COLO668 (cell line): ENCODE measurements at regions not wholly inside any gene's neighbourhood (a gene's known extent, or its start where the extent isn't known, plus 50 kb on each side); places are given as distances from the start of the nearest gene placed in this dataset.

ENCODE experiments used
- DNase-seq: peaks from one replicate; lab custom pipeline; 2025; ENCODE audit not compliant: unreplicated experiment; lab: John Stamatoyannopoulos, UW

DNA sequence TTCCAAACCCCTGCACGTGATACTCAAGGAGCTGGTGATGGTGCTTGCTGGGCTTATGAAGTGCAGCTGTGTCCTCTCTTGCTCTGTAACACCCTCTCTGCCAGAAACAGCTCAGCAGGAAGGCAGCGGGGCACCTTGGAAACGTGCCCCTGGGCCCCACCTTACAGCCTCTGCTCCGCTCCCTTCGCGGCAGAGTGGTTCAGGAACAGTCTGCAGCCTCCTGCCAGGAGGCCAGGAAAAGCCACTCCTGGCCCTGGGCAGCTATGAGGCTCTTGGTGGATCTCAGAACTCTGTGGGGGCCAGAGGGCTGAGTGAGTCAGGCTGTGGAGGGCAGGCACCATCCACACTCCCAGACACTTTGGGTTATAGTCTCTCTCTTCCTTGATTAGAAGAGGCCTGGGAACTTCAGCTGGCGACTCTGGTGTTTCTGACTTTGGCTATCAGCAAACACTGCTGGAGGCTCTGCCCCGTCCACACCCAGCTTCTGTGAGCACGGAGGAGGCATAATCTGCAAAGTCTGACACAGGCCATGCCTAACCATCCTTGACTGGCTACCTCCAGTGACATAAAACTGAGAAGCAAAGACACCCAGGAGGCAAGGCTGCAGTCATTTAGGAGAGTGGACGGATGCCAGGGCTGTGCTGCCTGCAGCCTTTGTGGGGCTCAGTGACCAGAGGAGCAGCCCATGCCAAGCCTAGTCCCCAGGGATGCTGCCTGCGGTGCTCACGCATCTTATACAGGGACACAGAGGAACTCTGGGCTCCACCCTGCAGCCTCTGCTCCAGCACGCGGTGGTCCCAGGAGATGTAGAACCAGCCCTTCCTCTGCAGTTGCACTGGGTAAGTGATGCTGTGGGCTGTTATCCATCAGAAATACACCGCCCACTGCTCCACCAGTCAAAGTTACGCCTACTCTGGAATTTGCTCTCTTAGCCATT, 65.3 kb downstream of the METRNL start:
- DNase-seq: no peak

DNA sequence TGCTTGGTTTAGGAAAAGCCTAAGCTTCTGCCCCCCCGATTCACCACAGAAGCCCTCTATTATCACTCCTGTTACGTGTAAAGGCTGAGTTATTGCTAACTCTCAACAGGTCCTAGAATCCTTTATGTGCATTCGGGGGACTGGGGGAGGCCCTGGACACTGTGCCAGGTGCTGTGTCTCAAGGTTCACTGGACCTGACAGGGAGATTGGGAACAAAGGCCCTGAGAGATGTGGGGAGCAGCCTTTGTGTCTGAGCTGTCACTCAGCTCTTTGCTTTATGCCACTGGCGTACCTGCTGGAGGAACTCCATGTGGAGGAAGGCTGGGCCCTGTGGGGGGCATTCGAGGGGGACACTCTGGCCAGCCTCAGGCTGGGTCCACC, 65.9 kb downstream of the METRNL start:
- DNase-seq: no peak

DNA sequence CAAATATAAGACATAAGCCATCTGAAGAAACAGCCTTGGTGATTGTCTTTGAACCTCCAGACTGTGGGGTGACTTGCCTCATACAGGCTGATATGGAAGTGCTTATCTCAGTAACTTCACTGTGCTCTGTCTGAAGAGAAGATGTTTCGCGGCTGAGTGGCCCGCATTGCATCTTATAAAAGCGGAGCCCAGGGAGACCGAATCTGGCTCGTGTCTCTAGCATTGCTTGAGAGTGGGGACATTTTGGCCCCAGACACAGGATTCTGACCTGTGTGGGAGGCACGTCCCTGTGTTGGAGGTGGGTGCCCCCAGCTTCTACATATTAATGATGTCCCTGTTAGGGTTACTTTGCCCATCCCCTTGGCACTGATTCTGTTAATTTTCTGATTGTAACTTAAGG, 66.4 kb downstream of the METRNL start:
- DNase-seq: no peak

DNA sequence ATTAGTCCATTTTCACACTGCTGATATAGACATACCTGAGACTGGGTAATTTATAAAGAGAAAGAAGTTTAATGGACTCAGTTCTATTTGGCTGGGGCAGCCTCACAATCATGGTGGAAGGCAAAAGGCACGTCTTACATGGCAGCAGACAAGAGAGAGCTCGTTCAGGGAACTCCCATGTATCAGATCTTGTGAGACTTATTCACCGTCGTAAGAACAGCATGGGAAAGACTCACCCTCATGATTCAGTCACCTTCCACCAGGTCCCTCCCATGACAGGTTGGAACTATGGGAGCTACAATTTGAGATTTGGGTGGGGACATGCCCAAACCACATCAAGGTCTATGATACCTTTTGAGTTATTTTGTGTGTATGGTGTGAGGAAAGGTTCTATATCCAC, 66.9 kb downstream of the METRNL start:
- no peak for DNase-seq

DNA sequence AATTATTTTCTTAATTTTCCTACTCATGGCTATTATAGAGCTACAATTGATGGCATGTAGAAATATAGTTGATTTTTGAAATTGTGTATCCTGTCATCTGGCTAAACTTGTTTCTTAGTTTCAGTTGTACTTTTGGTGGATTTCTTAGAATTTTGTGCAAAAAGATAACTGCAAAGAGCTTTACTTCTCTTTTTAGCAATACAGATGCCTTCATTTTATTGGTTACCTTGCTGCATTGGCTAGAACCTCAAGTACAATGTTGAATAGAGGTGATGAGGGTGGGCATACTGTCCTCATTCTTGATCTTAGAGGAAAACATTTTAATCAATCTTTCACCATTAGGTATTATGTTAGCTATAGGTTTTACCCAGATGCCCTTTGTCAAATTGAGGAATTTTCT, 67.9 kb downstream of the METRNL start:
- DNase-seq: no peak

DNA sequence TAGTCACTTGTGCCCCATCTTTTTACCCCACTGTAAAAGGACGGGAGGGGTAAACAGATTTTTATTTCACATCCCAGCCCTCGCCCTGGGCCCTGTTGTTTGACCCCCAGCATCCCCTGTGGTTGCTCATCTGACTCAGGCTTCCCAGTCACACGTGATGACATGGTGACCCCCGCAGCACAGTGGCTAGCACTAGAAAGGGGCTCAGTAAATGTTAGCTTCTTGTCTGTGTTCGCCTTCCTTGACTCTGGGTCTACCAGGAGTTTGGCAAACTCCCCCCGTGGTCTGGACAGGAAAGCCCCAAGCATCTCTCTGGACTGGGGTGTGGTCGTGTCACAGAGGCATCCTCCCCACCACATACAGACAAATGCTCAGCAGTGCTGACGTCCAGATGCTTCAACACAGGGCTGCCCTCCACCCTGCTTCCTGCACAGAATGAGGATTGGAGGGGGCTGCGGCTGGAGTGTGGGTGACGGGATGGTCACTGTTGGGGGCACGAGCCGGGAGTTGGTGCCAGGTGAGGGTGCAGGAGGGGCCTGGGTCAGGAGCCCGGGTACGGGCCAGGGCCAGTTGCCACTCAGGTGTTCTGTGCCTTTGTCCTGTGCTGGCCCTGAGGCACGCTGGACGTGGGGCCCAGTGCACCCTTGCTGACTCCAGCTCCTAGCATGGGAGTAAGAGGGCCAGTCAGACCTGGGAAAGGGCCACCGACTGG, 69.1 kb downstream of the METRNL start:
- no peak for DNase-seq

DNA sequence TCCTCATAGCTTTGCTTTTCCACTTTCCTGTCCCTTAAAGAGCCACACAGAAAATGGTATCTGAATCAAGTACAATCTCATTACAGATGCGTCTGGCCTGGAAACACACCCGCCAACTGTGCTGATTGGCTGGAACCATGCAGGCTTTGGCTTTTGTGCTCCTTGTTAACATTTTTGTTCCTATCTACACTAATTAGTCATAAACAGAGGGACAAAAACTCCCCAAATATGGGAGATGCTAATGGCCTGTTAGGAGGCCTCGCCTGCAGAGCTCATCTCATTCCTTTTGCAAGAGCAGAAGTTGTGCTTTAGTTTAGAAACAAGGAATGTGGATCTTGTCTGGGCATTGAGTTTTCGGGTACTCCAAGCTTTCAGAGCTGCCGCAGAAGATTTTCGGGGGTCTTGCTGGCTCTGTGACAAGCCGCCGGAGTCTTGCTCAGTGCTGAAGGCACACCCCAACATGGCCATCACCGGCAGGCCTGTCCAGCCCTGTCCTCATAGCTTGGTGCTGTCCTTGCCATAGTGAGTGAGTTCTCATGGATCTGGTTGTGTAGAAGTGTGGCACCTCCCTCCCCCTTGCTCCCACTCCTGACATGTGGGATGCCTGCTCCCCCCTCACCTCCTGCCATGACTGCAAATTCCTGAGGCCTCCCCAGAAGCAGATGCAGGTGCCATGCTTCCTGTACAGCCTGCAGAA, 69.8 kb downstream of the METRNL start:
- no peak for DNase-seq

DNA sequence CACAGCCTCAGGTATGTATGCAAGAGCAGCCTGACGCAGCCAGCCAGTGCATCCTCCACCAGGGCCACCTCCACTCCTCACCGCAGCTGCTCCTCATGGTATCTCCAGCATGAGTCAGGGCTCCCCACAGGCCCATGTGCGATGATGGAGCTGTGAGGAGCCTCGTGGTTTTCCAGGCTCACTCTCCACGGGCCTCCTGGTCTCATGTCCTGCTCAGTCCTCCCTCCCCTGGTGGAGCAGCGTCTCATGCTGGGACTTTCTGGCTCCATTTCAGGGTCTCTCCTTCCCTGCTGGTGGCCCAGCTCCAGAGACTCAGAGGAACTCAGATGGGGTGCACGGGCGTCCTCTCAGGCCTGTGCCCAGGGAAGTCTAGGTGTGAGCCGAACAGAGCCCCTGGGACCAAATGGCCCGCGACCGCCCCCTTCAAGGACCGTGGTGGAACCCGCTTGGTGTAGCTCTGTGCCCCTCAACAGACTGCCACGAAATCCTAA, 70.4 kb downstream of the METRNL start:
- DNase-seq: no peak

DNA sequence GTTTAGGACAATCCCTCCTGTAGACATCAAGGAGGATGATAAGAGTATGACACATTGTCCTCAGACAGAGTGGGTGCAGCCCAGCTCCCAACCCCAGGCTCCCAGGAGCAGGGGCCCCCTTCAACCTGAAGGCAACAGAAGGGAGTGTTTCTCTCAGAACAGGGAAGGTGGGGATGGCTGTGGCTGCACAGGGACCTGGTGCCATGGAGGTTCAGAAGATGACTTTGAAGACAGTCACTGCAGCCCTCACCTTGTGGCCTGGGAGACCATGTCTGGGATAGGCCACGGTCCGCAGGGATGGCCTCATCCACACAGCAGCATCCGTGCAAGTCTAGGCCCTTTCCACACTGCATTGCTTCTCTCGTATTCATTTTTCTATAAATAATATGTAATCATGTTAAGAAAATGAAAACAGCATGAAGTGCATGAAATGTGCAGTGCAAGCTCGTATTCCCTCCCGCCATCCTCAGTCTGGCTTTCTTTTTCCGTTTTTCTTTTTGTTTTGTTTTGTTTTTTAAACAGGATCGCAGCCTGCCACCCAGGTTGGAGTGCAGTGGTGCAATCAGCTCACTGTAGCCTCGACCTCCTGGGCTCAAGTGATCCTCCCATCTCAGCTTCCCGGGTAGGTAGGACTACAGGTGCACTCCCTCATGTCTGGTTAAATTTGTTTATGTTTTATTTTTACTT, 71.1 kb downstream of the METRNL start:
- no peak for DNase-seq

DNA sequence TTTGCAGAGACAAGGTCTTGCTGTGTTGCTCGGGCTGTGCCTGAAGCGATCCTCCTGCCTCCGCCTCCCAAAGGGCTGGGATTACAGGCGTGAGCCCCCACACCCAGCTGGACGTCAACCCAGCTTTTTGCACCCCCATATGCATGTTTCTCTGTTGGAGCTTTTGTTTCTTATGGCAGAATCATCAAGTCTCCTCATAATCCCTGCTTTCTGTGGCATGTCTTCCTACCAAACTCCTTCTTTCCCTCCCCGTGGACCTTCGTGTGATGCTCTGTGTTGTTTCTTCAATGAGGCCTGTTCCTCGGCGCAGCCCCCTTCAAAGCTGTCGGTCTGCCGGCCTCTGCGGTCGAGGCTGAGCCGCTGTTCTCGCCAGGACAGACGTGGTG, 71.6 kb downstream of the METRNL start:
- DNase-seq: no peak

DNA sequence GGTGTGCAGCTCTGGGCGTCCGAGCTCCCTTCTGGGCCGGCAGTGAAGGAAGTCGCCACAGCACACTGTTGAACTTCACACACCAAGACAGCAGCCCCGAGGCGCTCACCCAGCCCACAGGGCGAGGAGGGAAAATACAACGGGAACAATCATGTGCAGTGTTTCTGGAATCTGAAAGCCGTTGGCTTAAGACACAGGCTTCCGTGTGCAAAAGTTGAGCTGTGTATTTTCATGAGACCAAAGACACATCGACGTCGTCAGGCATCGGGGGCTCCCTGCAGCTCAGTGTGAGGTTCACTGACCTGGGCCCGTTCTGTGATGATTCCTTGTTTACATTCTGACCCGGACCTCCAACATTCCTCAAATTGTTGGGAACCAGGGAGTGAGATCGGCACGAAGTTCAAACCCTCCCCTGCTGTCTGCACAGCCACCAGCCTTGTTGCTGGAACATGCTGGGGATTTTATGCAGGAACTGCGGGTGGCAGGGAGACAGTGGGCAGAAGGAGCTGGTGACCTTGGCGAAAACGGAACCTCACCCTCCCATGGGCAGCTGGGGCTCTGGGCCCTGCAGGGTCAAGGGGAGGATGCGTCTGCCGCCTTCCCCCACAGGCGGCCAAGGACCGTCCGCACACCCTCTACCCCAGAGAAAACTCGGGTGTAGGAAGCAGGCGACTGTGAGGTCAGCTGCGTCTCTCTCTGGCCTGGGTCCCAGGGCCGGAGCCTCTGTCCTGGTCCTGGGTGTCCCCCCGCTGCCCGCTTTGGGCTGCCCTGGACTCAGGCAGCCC, 72.2 kb downstream of the METRNL start:
- no peak for DNase-seq

DNA sequence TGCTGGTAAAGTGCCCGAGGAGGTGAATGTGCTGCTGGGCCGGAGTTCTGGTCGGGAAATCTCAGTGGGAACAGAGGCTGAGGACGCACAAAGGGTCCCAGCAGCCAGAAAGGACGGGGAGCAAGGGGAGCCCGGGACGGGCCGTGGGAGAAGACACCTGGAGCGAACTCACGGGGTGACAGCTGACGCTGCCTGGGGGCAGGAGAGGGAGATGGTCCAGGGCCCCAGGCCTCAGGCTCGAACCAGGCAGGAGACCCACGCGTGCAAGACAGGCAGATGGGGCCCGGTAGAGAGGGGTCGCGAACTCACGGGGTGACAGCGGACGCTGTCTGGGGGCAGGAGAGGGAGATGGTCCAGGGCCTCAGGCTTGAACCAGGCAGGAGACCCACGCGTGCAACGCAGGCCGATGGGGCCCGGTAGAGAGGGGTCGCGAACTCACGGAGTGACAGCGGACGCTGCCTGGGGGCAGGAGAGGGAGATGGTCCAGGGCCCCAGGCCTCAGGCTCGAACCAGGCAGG, 72.9 kb downstream of the METRNL start:
- DNase-seq: no peak

DNA sequence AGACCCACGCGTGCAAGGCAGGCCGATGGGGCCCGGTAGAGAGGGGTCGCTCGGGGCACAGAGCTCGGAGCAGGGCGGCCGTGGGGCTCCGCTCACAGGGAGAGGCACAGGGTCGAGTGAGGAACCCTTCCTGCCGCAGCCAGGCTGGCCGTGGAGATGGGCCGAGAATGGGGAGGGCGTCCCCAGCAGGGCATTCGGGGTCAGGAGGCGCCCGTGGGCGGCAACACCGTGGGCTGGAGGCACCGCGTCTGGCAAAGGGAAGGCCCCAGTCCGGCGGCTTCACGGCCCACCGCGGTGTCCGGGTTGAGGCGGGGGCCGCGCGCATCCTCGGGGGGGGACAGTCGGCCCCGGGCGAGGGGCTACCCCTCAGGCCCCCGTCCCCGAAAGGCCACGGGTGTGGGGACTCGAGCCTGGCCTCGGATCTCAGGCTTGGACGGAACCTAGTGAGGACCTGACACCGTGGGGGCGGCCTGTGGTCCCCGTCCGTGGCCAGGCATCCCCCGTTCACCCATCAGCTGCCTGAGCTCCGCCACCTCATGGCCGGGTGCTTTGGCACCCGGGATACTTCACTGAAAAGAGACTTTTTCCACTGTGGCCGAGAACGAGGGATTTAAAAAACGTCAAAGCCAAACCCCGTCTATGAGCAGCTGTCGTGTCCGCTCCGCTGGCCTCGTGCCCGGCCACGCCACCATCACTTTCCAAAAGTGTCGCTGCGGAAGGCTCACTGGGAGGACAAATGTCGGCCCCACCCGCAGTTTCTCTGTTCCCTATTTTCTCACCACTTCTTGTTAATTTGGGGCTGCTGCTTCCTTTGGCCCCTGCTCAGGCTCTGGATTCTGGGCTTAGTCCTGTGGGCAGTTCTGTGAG, 73.6 kb downstream of the METRNL start:
- DNase-seq: no peak

DNA sequence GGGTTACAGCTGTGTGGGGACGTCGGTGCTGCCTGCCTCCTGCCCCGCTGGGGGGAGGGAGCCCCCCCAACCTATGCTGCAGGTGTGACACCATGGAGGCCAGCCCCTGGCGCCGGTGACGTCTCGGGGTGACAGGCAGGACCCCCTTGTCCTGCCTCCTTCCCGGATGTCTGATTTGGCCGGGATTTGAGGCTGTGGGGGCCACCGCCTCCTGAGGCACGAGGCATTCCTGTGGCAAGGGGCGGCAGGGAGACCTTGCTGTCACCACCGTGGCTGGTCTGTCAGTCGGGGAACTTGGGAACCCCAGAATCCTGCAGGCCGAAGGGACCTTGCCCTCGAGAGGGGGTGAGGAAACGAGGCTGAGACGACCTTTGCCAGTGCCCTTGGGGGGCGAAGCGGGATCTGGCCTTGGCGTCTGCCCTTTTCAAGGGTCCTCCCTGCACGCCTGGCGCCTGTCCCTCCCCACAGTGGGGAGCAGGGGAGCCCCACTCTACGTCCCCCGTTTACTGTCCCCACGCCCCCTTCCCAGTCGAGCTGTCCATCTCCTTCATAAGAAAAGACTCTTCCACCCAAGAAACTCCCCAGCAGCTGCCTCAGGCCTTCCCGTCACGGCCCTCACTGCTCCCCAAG, 74.4 kb downstream of the METRNL start:
- no peak for DNase-seq

DNA sequence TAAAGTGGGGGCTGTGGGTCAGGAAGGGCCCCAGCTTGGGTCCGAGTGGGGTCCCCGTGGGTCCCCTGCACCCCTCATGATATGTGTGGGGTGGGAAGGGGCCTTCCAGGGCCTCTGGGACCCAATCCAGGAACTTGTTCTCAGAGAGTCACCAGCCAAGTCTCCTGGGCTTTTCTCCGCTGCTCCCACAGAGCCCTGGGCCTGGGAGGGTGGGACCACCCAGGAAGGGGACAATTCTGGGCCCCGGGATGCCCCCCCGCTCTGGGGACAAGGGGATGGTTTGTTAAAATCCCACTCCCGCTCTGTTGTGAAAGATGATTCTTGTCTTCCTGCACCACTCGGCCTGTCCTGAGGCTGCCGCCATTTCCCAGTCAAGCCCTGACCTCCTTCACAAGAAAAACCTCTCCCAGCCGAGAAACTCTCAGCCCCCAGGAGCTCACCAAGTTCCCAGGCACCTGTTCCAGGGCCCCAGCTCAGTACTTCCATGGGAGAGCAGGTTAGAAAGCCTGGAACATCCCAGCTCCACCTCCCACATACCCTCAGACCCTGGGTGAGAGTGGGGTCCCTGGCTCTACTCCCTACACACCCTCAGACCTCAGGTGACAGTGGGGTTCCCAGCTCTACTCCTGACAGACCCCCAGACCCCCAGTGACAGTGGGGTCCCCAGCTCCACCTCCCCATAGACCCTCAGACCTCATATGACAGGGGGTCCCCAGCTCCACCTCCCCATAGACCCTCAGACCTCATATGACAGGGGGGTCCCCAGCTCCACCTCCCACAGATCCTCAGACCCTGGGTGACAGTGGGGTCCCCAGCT, 75.1 kb downstream of the METRNL start:
- no peak for DNase-seq

DNA sequence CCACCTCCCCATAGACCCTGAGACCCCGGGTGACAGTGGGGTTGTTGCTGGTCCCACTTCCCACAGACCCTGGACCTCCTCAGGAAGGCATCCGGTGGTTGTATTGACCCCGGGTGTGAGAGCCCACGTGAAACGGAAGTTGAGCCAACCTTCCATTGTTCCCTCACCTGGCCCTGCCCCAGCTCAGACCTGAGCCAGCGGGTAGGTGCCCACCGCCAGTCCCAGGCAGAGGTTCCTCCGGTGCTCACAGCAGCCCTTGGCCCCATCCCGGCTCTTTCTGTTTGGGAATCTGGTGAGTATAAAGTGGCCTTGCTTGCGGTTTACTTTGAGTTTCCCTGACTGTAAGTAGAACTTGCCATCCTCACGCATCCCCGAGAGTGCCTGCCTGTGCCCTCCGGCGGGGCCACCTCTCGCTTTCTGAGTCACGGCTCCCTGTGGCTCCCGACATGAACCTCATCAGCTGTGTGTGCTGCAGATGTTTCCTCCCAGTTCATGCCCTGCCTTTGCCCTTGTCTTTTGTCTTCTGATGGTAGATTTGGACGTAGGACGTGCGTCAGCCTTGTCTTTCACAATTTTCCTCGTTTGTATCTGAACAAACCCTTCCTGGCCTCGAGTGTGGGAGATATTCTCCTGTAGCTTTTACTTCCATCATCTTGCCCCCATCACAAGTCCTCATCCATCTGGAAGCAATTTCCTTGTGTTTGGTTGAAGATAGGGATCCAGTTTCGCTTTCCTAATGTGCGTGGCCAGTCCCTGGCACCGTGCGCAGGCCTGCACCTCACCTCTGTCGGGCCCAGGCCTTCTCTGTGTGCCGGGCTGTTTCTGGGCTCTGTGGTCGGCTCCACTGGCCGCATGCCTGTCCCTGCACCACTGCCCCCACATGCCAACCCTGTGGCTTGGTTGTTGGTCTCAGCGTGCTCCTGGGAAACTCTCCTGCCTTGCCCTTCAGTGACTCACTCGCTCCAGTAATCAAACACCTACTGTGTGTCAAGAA, 76.0 kb downstream of the METRNL start:
- peak; percentile 15 for DNase-seq

DNA sequence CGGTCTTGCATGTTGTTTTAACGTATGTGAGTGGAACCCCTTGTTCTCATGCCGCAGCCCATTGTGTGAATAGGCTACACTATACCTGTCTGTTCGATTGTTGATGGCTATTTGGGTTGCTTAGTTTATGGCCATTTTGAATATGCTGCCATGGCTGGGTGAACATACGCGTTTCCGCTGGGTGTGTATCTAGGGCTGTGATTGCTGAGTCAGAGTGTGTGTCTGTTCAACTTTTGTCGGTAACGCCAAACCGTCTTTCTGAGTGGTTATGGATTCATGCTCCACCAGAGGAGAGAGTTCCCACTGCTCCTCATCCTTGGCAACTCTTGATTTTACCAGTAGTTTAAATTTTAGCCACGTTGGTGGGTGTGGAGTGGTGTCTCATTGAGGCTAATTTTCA, 77.0 kb downstream of the METRNL start:
- no peak for DNase-seq
